ENCODE measurements at regions not wholly inside any gene's neighbourhood (a gene's known extent, or its start where the extent isn't known, plus 50 kb on each side); places are given as distances from the start of the nearest gene placed in this dataset.

GRCh38 chr11:109349276-109350080, 72.5 kb upstream of the C11orf87 start:
- peak in 1 of 56 donors; percentile 5 for DNase-seq

GRCh38 chr11:109350091-109350490, 71.9 kb upstream of the C11orf87 start:
- DNase-seq: no peak

- no peak for DNase-seq
These were observed 59.9 kb upstream of the C11orf87 start for GRCh38 chr11:109362059-109362458.

- no peak for DNase-seq
These were observed 58.3 kb upstream of the C11orf87 start for GRCh38 chr11:109363682-109364081.

GRCh38 chr11:109364851-109365250, 57.1 kb upstream of the C11orf87 start:
- no peak for DNase-seq

- no peak for DNase-seq
These were observed 50.4 kb upstream of the C11orf87 start for GRCh38 chr11:109371444-109372176.

All from amygdala (tissue), 56 donors.